ENCODE measurements at regions not wholly inside any gene's neighbourhood (a gene's known extent, or its start where the extent isn't known, plus 50 kb on each side); places are given as distances from the start of the nearest gene placed in this dataset.

- no peak for TF ChIP-seq CTCF (IDR thresholded peaks at IDR 0.05)
- no peak for TF ChIP-seq POLR2A (IDR thresholded peaks at IDR 0.05)
Measured at GRCh38 chr18:67651438-67651837, 134.9 kb upstream of the DSEL start.
